Fibroblast of lung (primary cell): ENCODE measurements at regions not wholly inside any gene's neighbourhood (a gene's known extent, or its start where the extent isn't known, plus 50 kb on each side); places are given as distances from the start of the nearest gene placed in this dataset.

Experiments used
- DNase-seq, 2 donors: peaks; one replicate each; pipeline versions ENCODE4 v3.0.0 to v3.0.0-alpha.2; 2010; ENCODE audit warnings: low read depth in 2 of 2
- H2AFZ ChIP-seq: 2 replicates; pipeline ENCODE4 v1.5.1; 2012; ENCODE audit warnings: low read length, control low read depth, inconsistent platforms
- H3K27ac ChIP-seq: 2 replicates; pipeline ENCODE4 v1.5.1; 2011; ENCODE audit warnings: low read length, control low read depth; ENCODE audit not compliant: insufficient read depth
- H3K27me3 ChIP-seq: 2 replicates; pipeline ENCODE4 v1.5.1; 2011; ENCODE audit warnings: mild to moderate bottlenecking, low read length; ENCODE audit not compliant: control insufficient read depth, insufficient read depth
- H3K36me3 ChIP-seq: 2 replicates; pipeline ENCODE4 v1.5.1; 2011; ENCODE audit warnings: low read length; ENCODE audit not compliant: control insufficient read depth, insufficient read depth
- H3K4me1 ChIP-seq: 2 replicates; pipeline ENCODE4 v1.5.1; 2011; ENCODE audit warnings: low read length; ENCODE audit not compliant: control insufficient read depth, insufficient read depth; ENCODE audit errors: extremely low read depth
- H3K4me2 ChIP-seq: 2 replicates; pipeline ENCODE4 v1.5.1; 2011; ENCODE audit warnings: low read length, control low read depth; ENCODE audit not compliant: insufficient read depth; ENCODE audit errors: extremely low read depth
- H3K4me3 ChIP-seq, 4 experiments: fragments of 200-600 bp in 1 of 4; sonication (generic) in 1 of 4; replicated peaks in 1 of 4; 2 replicates each; pipeline ENCODE4 v1.5.1; 2011 to 2016; ENCODE audit warnings: low read length in 4 of 4, low read depth in 3 of 4, mild to moderate bottlenecking in 3 of 4, control low read depth in 2 of 4, inconsistent platforms in 1 of 4, mixed read lengths in 1 of 4; ENCODE audit not compliant: insufficient read depth in 1 of 4; ENCODE audit errors: control extremely low read depth in 1 of 4
- H3K79me2 ChIP-seq: 2 replicates; pipeline ENCODE4 v1.5.1; 2012; ENCODE audit warnings: mild to moderate bottlenecking, low read length, inconsistent platforms; ENCODE audit not compliant: control insufficient read depth, insufficient read depth
- H3K9ac ChIP-seq: 2 replicates; pipeline ENCODE4 v1.5.1; 2011; ENCODE audit warnings: mild to moderate bottlenecking, low read length, control low read depth; ENCODE audit not compliant: insufficient read depth
- H3K9me3 ChIP-seq: 2 replicates; pipeline ENCODE4 v1.5.1; 2012; ENCODE audit warnings: low read depth, low read length; ENCODE audit not compliant: control insufficient read depth, insufficient read depth
- H4K20me1 ChIP-seq: 2 replicates; pipeline ENCODE4 v1.5.1; 2011; ENCODE audit warnings: low read length; ENCODE audit not compliant: control insufficient read depth, insufficient read depth; ENCODE audit errors: extremely low read depth
- EZH2 ChIP-seq: IDR thresholded peaks from 2 replicates; pipeline ENCODE4 v1.5.1; 2012; ENCODE audit warnings: low read length, control low read depth, mild to moderate bottlenecking; ENCODE audit errors: missing control alignments
- TF ChIP-seq, protein P1 (sequence below), 2 donors: IDR thresholded peaks in 1 of 2; conservative IDR thresholded peaks in 1 of 2; 1 replicate in 1 of 2; 2 replicates in 1 of 2; pipeline ENCODE4 v1.5.1; 2011 to 2012; ENCODE audit warnings: low read length in 2 of 2, control low read depth in 1 of 2, inconsistent platforms in 1 of 2, low read depth in 1 of 2, mild to moderate bottlenecking in 1 of 2

DNA sequence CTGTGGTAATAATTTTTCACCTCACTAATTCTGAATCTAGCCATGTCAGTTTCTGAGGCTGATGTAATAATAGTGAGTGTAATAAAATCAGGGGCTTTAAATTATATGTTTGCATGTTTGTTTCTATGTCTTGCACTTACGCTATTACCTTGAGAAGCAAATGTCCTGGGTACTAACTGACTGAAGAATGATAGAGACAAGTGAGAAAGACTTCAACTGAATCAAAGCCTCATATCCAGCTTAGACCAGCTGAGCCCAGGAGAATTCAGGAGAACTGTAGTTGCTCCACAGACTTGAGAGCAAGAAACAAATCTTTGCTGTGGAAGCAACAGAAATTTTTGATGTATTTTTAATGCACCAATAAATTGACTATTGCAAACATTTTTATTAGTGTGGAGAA, 162.8 kb downstream of the MANEA start:
- TF ChIP-seq, protein P1, sequence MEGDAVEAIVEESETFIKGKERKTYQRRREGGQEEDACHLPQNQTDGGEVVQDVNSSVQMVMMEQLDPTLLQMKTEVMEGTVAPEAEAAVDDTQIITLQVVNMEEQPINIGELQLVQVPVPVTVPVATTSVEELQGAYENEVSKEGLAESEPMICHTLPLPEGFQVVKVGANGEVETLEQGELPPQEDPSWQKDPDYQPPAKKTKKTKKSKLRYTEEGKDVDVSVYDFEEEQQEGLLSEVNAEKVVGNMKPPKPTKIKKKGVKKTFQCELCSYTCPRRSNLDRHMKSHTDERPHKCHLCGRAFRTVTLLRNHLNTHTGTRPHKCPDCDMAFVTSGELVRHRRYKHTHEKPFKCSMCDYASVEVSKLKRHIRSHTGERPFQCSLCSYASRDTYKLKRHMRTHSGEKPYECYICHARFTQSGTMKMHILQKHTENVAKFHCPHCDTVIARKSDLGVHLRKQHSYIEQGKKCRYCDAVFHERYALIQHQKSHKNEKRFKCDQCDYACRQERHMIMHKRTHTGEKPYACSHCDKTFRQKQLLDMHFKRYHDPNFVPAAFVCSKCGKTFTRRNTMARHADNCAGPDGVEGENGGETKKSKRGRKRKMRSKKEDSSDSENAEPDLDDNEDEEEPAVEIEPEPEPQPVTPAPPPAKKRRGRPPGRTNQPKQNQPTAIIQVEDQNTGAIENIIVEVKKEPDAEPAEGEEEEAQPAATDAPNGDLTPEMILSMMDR (conservative IDR thresholded peaks at IDR 0.05 in 1 of 2, IDR thresholded peaks at IDR 0.05 in 1 of 2; ENCODE audit: low read depth in 1 of 2, low read length in 2 of 2), result no peak
- no peak for TF ChIP-seq EZH2
- H3K9ac ChIP-seq, result no peak overlapping the region
- H3K4me1 ChIP-seq, result no peaks in the 10 kb centered on the region
- no peaks in the 10 kb centered on the region for H3K9me3 ChIP-seq
- H4K20me1 ChIP-seq, result no peaks in the 10 kb centered on the region
- no peaks in the 10 kb centered on the region for H3K27me3 ChIP-seq
- H3K4me2 ChIP-seq, result no peak overlapping the region
- H3K4me3 ChIP-seq, result no peak overlapping the region
- H3K36me3 ChIP-seq, result no peaks in the 10 kb centered on the region
- H2AFZ ChIP-seq, result no peak overlapping the region
- no peaks in the 10 kb centered on the region for H3K79me2 ChIP-seq
- H3K27ac ChIP-seq, result no peak overlapping the region
- DNase-seq, result no peak

DNA sequence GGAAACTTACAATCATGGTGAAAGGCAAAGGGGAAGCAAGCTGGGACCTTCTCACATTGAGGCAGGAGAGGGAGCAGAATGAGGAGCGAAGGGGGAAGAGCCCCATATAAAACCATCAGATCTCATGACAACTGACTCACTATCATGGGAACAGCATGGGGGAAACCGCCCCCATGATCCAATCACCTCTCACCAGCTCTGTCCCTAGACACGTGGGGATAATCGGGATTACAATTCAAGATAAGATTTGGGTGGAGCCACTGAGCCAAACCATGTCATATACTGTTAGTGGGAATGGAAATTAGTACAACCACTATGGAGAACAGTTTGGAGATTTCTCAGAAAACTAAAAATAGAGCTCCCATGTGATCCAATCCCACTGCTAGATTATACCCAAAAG, 163.7 kb downstream of the MANEA start:
- no peak overlapping the region for H3K4me3 ChIP-seq
- DNase-seq, result no peak
- H3K36me3 ChIP-seq, result no peaks in the 10 kb centered on the region
- no peak overlapping the region for H3K27ac ChIP-seq
- H2AFZ ChIP-seq, result no peak overlapping the region
- no peaks in the 10 kb centered on the region for H3K9me3 ChIP-seq
- H4K20me1 ChIP-seq, result no peaks in the 10 kb centered on the region
- H3K27me3 ChIP-seq, result no peaks in the 10 kb centered on the region
- no peak overlapping the region for H3K9ac ChIP-seq
- TF ChIP-seq, protein P1 (conservative IDR thresholded peaks at IDR 0.05 in 1 of 2, IDR thresholded peaks at IDR 0.05 in 1 of 2; ENCODE audit: low read depth in 1 of 2, low read length in 2 of 2), result no peak
- TF ChIP-seq EZH2, result no peak
- no peaks in the 10 kb centered on the region for H3K4me1 ChIP-seq
- no peaks in the 10 kb centered on the region for H3K79me2 ChIP-seq
- no peak overlapping the region for H3K4me2 ChIP-seq

DNA sequence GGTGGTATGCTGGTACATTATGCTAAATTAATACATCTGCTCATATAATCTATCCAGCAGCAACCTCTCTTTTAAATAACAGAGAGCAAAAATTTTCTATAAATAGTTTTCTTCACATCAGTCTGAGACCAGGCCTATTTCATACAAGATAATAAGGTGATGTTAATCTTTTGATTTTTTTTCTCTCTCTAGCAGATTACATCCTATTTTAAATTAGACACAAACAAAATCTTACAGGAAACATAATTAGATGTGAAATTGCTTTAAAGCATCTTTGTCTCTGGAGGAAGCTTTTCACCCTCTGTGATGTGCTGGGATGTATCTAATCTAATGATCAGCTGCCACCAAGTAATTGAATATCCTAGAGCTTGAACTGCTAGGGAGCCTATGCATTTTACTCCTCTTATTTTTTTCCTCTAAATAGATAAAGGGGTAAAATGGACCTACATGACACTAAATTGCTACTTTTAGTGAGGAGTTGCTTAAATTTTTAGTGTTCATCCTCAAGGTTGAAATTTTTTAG, 165.5 kb downstream of the MANEA start:
- TF ChIP-seq, protein P1 (conservative IDR thresholded peaks at IDR 0.05 in 1 of 2, IDR thresholded peaks at IDR 0.05 in 1 of 2; ENCODE audit: low read depth in 1 of 2, low read length in 2 of 2), result no peak
- Histone ChIP-seq H3K9ac (no peak overlapping the region), H3K4me3 (no peak overlapping the region), H3K79me2 (no peaks in the 10 kb centered on the region), H3K27me3 (no peaks in the 10 kb centered on the region), H3K27ac (no peak overlapping the region), H4K20me1 (no peaks in the 10 kb centered on the region), H3K4me1 (no peaks in the 10 kb centered on the region), H3K9me3 (no peaks in the 10 kb centered on the region), H2AFZ (no peak overlapping the region), H3K36me3 (no peaks in the 10 kb centered on the region), H3K4me2 (no peak overlapping the region)
- no peak for DNase-seq
